Glomerular visceral epithelial cell (primary cell): ENCODE measurements at regions not wholly inside any gene's neighbourhood (a gene's known extent, or its start where the extent isn't known, plus 50 kb on each side); places are given as distances from the start of the nearest gene placed in this dataset.
A peak's percentile ranks its signal among the peaks of the same experiment; 100 is the strongest.

Source experiments
- DNase-seq: peaks from one replicate; pipeline ENCODE4 v3.0.0-alpha.2; 2016; ENCODE audit errors: extremely low spot score

- DNase-seq: no peak
Observed at GRCh38 chr1:168782559-168783116, 53.6 kb upstream of the DPT start.

- no peak for DNase-seq
Observed at GRCh38 chr1:168783458-168784210, 54.6 kb upstream of the DPT start.

GRCh38 chr1:168786476-168787330 lies 57.7 kb upstream of the DPT start:
- DNase-seq: peak; percentile 18

GRCh38 chr1:168788258-168788657 lies 59.3 kb upstream of the DPT start:
- no peak for DNase-seq

- no peak for DNase-seq
Observed at GRCh38 chr1:168789501-168789900, 60.5 kb upstream of the DPT start.

- DNase-seq: no peak
Observed at GRCh38 chr1:168792142-168792541, 63.1 kb upstream of the DPT start.

- DNase-seq: no peak
Observed at GRCh38 chr1:168792592-168793125, 63.7 kb upstream of the DPT start.

GRCh38 chr1:168794057-168794456 lies 65.1 kb upstream of the DPT start:
- no peak for DNase-seq

- no peak for DNase-seq
Observed at GRCh38 chr1:168795681-168796080, 66.7 kb upstream of the DPT start.

- peak; percentile 72 for DNase-seq
Observed at GRCh38 chr1:168799927-168800605, 71.1 kb upstream of the DPT start.

GRCh38 chr1:168801032-168801745 lies 72.2 kb upstream of the DPT start:
- DNase-seq: peak; percentile 11

GRCh38 chr1:168803806-168804510 lies 75.0 kb upstream of the DPT start:
- no peak for DNase-seq

GRCh38 chr1:168806952-168807351 lies 77.9 kb upstream of the DPT start:
- no peak for DNase-seq

- DNase-seq: no peak
Observed at GRCh38 chr1:168811176-168811575, 82.2 kb upstream of the DPT start.

GRCh38 chr1:168819668-168820067 lies 90.7 kb upstream of the DPT start:
- no peak for DNase-seq

GRCh38 chr1:168821434-168821833 lies 92.4 kb upstream of the DPT start:
- no peak for DNase-seq

GRCh38 chr1:168822911-168823310 lies 93.9 kb upstream of the DPT start:
- no peak for DNase-seq

- DNase-seq: no peak
Observed at GRCh38 chr1:168823988-168824387, 95.0 kb upstream of the DPT start.

GRCh38 chr1:168824418-168825065 lies 95.5 kb upstream of the DPT start:
- DNase-seq: no peak

- no peak for DNase-seq
Observed at GRCh38 chr1:168825129-168825528, 96.1 kb upstream of the DPT start.
